C4-2B (cell line): ENCODE measurements at regions not wholly inside any gene's neighbourhood (a gene's known extent, or its start where the extent isn't known, plus 50 kb on each side); places are given as distances from the start of the nearest gene placed in this dataset.
"Not testable (repeated sequence)": the region's sequence is repeated elsewhere in the genome, so short reads cannot be mapped to it uniquely, and the experiment has no call there.

Source experiments
- H3K27ac ChIP-seq: fragments of 450-650 bp; 2 replicates; pipeline ENCODE4 v1.5.1; 2017
- ZFX ChIP-seq: fragments of 450-650 bp; IDR thresholded peaks from 2 replicates; pipeline ENCODE4 v1.6.1; 2017
- TF ChIP-seq, protein P1 (sequence below): fragments of 450-650 bp; conservative IDR thresholded peaks from 2 replicates; pipeline ENCODE4 v1.5.1; 2017; ENCODE audit warnings: mild to moderate bottlenecking

DNA sequence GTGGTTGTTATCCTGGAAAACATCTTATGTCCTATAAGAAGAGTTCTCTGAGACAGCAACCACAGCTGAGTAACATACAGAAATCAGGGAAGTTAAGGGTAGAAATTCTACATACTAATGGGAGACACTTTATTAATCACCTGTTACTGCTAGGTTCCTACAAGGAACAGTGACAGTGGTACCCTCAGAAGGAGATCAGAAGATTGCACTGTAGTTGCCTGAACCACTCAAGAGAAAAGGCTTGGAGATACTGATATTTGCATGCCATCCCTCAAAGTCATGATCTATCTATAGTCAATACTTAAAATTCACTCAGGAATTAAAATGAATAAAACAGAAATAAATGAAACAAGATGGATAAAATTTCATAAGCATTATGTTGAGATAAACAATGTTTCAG, 136.0 kb downstream of the LMLN start:
- no peak overlapping the region for H3K27ac ChIP-seq
- TF ChIP-seq, protein P1, sequence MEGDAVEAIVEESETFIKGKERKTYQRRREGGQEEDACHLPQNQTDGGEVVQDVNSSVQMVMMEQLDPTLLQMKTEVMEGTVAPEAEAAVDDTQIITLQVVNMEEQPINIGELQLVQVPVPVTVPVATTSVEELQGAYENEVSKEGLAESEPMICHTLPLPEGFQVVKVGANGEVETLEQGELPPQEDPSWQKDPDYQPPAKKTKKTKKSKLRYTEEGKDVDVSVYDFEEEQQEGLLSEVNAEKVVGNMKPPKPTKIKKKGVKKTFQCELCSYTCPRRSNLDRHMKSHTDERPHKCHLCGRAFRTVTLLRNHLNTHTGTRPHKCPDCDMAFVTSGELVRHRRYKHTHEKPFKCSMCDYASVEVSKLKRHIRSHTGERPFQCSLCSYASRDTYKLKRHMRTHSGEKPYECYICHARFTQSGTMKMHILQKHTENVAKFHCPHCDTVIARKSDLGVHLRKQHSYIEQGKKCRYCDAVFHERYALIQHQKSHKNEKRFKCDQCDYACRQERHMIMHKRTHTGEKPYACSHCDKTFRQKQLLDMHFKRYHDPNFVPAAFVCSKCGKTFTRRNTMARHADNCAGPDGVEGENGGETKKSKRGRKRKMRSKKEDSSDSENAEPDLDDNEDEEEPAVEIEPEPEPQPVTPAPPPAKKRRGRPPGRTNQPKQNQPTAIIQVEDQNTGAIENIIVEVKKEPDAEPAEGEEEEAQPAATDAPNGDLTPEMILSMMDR, result no peak
- no peak for TF ChIP-seq ZFX

DNA sequence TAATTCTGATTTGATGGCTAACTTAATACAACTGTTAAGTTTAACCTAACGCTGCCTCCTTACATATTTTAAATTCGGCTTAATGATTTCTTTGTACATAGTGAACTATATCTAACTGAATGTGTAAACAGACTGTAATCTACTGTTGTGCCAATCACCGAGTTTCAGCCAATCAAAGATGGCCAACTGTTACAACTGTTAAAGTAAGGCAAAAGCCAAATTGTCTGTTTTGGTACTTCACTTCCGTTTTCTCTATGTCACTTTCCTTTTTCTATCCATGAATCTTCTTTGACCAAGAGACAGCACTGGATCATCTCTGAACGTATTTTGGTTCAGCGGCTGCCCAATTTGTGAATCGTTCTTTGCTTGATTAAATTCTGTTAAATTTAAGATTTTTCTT, 137.0 kb downstream of the LMLN start:
- H3K27ac ChIP-seq, result no peak overlapping the region
- TF ChIP-seq ZFX, result no peak
- TF ChIP-seq, protein P1, result no peak

DNA sequence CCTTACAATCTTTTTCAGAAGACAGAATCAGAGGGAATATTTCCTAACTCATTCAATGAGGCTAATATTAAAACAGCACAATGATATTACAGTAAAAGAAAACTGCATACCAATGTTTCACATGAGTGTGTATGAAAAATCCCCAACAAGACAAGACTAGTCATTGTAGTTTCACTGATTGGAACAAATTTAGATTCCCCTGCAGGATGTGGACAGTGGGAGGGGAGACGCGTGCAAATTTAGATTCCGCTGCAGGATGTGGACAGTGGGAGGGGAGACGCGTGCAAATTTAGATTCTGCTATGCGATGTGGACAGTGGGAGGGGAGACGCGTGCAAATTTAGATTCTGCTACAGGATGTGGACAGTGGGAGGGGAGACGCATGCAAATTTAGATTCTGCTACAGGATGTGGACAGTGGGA, 138.7 kb downstream of the LMLN start:
- H3K27ac ChIP-seq, result not testable (repeated sequence)

DNA sequence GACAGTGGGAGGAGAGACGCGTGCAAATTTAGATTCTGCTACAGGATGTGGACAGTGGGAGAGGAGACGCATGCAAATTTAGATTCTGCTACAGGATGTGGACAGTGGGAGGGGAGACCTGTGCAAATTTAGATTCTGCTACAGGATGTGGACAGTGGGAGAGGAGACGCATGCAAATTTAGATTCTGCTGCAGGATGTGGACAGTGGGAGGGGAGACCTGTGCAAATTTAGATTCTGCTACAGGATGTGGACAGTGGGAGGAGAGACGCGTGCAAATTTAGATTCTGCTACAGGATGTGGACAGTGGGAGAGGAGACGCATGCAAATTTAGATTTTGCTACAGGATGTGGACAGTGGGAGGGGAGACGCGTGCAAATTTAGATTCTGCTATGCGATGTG, 143.1 kb downstream of the LMLN start:
- not testable (repeated sequence) for H3K27ac ChIP-seq

DNA sequence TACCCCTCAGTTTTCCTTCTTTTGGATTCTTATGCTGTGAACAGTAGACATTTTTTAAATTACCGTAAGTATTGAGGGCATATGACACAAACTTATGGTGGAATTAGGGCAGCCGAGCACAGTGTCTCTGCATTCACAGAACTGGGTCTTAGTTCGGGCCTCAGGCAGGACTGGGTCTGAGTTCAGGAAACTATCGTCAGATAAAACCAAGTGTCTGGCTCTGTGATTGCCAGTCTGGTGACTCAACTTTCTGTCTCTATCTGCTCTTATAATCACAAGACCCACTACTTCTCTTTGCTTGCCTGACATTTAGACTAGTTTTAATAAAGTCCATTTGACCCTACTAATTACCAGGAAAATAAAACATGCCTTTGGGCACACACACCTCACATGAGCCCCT, 146.2 kb downstream of the LMLN start:
- no peak for TF ChIP-seq ZFX
- TF ChIP-seq, protein P1, result no peak
- no peak overlapping the region for H3K27ac ChIP-seq

DNA sequence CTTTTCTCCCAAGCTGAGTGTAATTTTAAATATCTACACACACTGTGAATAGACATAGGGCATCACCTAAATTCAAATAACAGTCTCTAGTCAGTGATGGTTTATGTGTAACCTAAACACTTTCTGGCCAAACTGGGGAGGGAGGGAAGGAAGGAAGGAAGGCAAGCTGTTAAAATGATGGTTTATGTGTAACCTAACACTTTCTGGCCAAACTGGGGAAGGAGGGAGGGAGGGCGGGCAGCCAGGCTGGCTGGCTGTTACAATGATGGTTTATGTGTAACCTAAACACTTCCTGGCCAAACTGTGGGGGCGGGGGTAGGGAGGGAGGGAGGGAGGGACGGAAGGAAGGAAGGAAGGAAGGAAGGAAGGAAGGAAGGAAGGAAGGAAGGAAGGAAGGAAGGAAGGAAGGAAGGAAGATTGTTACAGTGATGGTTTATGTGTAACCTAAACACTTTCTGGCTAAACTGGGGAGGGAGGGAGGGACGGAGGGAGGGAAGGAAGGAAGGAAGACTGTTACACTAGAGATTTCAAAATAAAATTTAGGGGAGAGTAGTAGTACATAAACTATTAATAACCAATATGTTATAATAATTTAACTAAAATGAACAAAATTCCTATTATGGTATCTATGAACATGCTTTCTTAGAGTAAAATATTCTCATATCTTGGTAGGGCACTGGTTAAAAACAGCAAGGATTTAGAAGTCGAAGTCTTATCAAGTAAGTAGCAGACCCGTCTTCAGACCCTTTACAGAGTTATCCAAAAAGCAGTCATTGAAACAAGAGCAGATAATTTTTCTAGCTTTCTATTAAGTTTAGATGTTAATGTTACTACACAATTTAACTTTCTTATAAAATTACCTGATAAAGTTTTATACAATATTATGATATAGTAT, 148.1 kb downstream of the LMLN start:
- H3K27ac ChIP-seq, result no peak overlapping the region
- TF ChIP-seq, protein P1, result no peak
- no peak for TF ChIP-seq ZFX

DNA sequence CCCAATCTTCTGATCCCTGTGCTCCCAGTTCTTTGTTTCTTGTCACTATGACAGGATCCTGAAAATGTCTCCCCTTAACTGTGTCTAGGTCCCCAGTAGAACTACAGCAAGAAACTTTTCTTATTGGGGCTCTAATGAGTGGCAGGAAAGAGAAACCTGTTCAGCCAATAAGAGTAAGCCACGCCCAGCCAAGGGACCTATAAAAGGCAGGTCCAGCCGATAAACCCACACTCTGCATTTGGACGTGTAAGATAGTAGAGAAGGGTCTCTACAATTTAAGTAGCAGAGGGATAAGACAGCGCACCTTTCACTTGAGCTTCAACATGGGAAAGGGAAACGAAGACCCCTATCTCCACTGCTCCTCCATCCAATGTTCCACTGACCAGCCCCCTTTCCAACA, 149.9 kb downstream of the LMLN start:
- TF ChIP-seq ZFX, result no peak
- TF ChIP-seq, protein P1, result no peak

DNA sequence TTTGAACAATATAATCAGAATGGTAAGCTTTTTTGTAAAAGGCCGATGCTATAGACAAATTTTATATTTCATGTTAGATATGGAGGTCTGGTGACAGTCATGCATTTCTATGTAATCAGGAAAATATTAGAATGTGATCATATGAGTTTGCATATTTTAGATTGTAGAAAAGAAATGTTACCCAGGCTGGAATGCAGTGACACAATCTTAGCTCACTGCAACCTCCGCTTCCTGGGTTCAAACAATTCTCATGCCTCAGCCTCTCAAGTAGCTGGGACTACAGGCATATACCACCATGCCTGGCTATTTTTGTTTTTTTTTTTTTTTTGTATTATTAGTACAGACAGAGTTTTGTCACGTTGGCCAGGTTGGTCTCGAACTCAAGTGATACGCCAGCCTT, 152.0 kb downstream of the LMLN start:
- TF ChIP-seq, protein P1, result no peak
- TF ChIP-seq ZFX, result no peak

More for the DNA sequence above, 149.9 kb downstream of the LMLN start:
- H3K27ac ChIP-seq, result no peak overlapping the region

More for the DNA sequence above, 152.0 kb downstream of the LMLN start:
- H3K27ac ChIP-seq, result no peak overlapping the region
